ENCODE measurements at regions not wholly inside any gene's neighbourhood (a gene's known extent, or its start where the extent isn't known, plus 50 kb on each side); places are given as distances from the start of the nearest gene placed in this dataset.

GRCh38 chr4:124478470-124478869, 234.1 kb downstream of the ANKRD50 start:
- 35 to 50% (median 43%) methylated on average over 1 of the region's 1 CpG for WGBS, 5 donors
- Histone ChIP-seq H3K36me3 (no peaks in the 10 kb centered on the region), H3K4me1 (peaks cover 0 to 9% (median 0%) of the 10 kb centered on the region in 6 donors), H3K4me3 (no peak overlapping the region), H3K27me3 (replicated peaks in 1 of 7) (no peaks in the 10 kb centered on the region), H3K27ac (no peak overlapping the region), H3K9me3 (peaks cover 0 to 15% (median 2%) of the 10 kb centered on the region in 8 donors)
- intact Hi-C loops (cut with DNase I; ENCODE audit: low total_unique reads): no loop called here
- no peak for TF ChIP-seq CTCF (IDR thresholded peaks at IDR 0.05 in 8 of 11, conservative IDR thresholded peaks at IDR 0.05 in 3 of 11)
- TF ChIP-seq POLR2A (IDR thresholded peaks at IDR 0.05): no peak
- no peak for DNase-seq

- peaks cover 0 to 9% (median 0%) of the 10 kb centered on the region in 6 donors for H3K4me1 ChIP-seq
- H3K9me3 ChIP-seq: peaks cover 0 to under 1% (median 0%) of the 10 kb centered on the region in 8 donors
- intact Hi-C loops (cut with DNase I; ENCODE audit: low total_unique reads): no loop called here
- 86 to 92% (median 91%) methylated on average over 4 of the region's 4 CpGs for WGBS, 5 donors
- H3K27ac ChIP-seq: no peak overlapping the region
- DNase-seq: no peak
- H3K4me3 ChIP-seq: no peak overlapping the region
- no peaks in the 10 kb centered on the region for H3K36me3 ChIP-seq
- H3K27me3 ChIP-seq (replicated peaks in 1 of 7): no peaks in the 10 kb centered on the region
- TF ChIP-seq POLR2A (IDR thresholded peaks at IDR 0.05) (no peak), POLR2AphosphoS5 (IDR thresholded peaks at IDR 0.05) (no peak), CTCF (IDR thresholded peaks at IDR 0.05 in 8 of 11, conservative IDR thresholded peaks at IDR 0.05 in 3 of 11) (no peak)
Measured at GRCh38 chr4:124480061-124480460, 232.5 kb downstream of the ANKRD50 start.

- no peak overlapping the region for H3K27ac ChIP-seq
- WGBS, 5 donors: 83 to 92% (median 89%) methylated on average over 3 of the region's 3 CpGs
Measured at GRCh38 chr4:124481123-124481522, 231.4 kb downstream of the ANKRD50 start.

More at GRCh38 chr4:124481123-124481522, 231.4 kb downstream of the ANKRD50 start:
- DNase-seq: no peak
- intact Hi-C loops (cut with DNase I; ENCODE audit: low total_unique reads): no loop called here
- Histone ChIP-seq H3K27me3 (replicated peaks in 1 of 7) (no peaks in the 10 kb centered on the region), H3K4me3 (no peak overlapping the region), H3K9me3 (no peaks in the 10 kb centered on the region), H3K4me1 (peaks cover 0 to 9% (median 0%) of the 10 kb centered on the region in 6 donors), H3K36me3 (no peaks in the 10 kb centered on the region)
- TF ChIP-seq POLR2A (IDR thresholded peaks at IDR 0.05) (no peak), CTCF (IDR thresholded peaks at IDR 0.05 in 8 of 11, conservative IDR thresholded peaks at IDR 0.05 in 3 of 11) (no peak), POLR2AphosphoS5 (IDR thresholded peaks at IDR 0.05) (no peak)
